NCI-H2081 (cell line): ENCODE measurements at regions not wholly inside any gene's neighbourhood (a gene's known extent, or its start where the extent isn't known, plus 50 kb on each side); places are given as distances from the start of the nearest gene placed in this dataset.

Experiments used
- DNase-seq, 2 experiments: peaks; one replicate each; lab custom pipeline; 2025; lab: John Stamatoyannopoulos, UW

- DNase-seq, result no peak
Measured at GRCh38 chr18:54769526-54770464, 58.5 kb upstream of the RAB27B start.

DNA sequence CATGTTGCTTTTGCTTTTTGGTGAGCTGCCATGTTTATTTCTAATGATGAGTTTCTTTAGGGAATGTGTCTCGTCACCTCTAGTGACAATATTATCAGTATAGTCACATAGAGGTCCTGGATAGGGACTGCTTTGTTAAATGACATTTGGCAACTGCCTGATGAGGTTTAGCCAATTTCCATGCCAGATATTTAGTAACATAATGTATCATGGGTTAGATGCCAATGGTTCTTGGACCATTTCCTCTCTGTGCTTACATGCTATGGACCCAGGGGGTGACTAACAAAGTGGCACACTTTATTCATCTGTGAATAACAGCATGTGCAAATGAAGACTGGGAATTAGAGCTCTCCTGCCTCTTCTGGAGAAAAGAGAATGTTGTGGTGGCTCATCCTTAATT lies 56.2 kb upstream of the RAB27B start:
- DNase-seq, result peak in 1 of 2 experiments; percentile 14

- DNase-seq, result no peak
Measured at GRCh38 chr18:54774423-54774822, 53.9 kb upstream of the RAB27B start.

DNA sequence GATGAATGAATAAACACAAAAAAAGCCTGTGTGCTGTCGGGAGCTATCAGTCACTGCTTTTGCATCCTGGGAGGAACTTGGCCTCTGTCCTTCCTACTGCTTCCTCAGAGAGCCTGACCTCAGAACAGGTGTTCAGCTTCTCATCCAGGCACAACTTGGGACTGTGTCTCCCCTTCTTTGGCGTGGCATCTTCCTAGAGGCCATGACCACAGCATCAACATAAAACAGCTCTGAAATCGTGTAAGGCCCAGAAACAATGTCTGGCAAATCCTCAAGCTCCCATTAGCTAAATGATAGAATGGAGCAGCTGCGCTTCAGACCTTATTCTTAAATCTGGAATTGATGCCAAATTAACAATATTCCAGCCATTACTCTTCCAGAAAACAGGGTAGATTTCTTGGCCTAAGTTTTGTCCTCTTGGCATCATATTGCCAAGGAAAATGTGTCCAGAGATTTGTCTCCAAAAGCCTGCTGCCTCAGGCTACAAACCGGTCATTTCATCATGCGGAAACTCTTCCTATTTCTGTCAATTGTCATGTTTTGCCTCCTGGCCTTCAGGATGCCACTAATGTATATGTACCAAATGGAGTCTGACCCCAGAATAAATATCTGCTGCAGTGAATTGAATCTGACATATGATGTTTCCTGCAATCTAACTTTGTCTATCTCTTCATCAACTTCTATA lies 53.2 kb upstream of the RAB27B start:
- no peak for DNase-seq

- DNase-seq, result no peak
Measured at GRCh38 chr18:54775686-54776085, 52.6 kb upstream of the RAB27B start.

GRCh38 chr18:54776282-54776977 lies 51.8 kb upstream of the RAB27B start:
- no peak for DNase-seq

GRCh38 chr18:54777118-54777791 lies 51.0 kb upstream of the RAB27B start:
- DNase-seq, result peak in 1 of 2 experiments; percentile 6

DNA sequence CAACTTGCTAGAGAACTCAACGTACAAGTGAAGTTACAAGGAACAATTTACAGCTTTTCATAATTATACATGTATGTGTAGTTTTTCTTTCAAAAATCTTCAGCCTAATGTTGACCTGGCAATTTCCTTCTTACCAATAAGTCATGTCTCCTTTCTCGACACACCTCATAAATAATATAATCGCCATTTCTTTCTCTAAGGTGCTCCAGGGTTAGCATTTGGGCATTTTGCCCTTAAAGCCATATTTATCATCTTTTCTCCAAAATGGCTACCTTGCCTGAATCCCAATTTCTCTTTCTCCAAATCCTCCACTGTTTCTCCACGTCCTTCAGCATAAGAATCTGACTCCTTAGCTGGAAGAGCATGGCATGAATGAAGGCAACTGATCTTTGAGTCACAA lies 50.3 kb upstream of the RAB27B start:
- DNase-seq, result no peak
